Gastrocnemius medialis (tissue), 4 donors: ENCODE measurements at regions not wholly inside any gene's neighbourhood (a gene's known extent, or its start where the extent isn't known, plus 50 kb on each side); places are given as distances from the start of the nearest gene placed in this dataset.

Experiments used
- ATAC-seq, 2 donors: fragments of 150-250 bp; one replicate each; pipeline ENCODE4 v1.9.1; 2016
- DNase-seq, 2 donors: peaks; one replicate each; pipeline ENCODE4 v3.0.0-alpha.2; 2019
- H3K27ac ChIP-seq, 4 donors: fragments of 200-600 bp; sonication (generic); 1 replicate in 1 of 4; 2 replicates in 3 of 4; pipeline ENCODE4 v1.5.1; 2016 to 2018; ENCODE audit warnings: mild to moderate bottlenecking in 2 of 4, moderate library complexity in 1 of 4
- H3K27me3 ChIP-seq, 3 donors: fragments of 200-600 bp; sonication (generic) in 2 of 3; 1 replicate in 1 of 3; 2 replicates in 2 of 3; pipeline versions ENCODE4 v1.5.1 to v1.6.0; 2016 to 2019; ENCODE audit warnings: mild to moderate bottlenecking in 1 of 3, moderate library complexity in 1 of 3
- H3K36me3 ChIP-seq, 2 donors: fragments of 200-600 bp; sonication (generic) in 1 of 2; one replicate each; pipeline ENCODE4 v1.5.1; 2017 to 2018
- H3K4me1 ChIP-seq, 2 donors: fragments of 200-600 bp; sonication (generic) in 1 of 2; one replicate each; pipeline ENCODE4 v1.5.1; 2016 to 2017; ENCODE audit warnings: mild to moderate bottlenecking in 2 of 2
- H3K4me3 ChIP-seq, 4 donors: fragments of 200-600 bp; sonication (generic) in 3 of 4; 1 replicate in 1 of 4; 2 replicates in 3 of 4; pipeline ENCODE4 v1.5.1; 2016 to 2019; ENCODE audit warnings: mild to moderate bottlenecking in 2 of 4
- H3K9me3 ChIP-seq, 3 donors: fragments of 200-600 bp; sonication (generic) in 2 of 3; 1 replicate in 1 of 3; 2 replicates in 2 of 3; pipeline ENCODE4 v1.5.1; 2016 to 2019
- POLR2A ChIP-seq, 2 donors: fragments of 450-650 bp; IDR thresholded peaks; one replicate each; pipeline ENCODE4 v1.6.1; 2017; ENCODE audit warnings: antibody characterized with exemption in 2 of 2, mild to moderate bottlenecking in 2 of 2, moderate library complexity in 2 of 2
- in situ Hi-C, 4 donors: fragments of 200-750 bp; cut with MboI; loops; one replicate each; pipeline versions ENCODE4 v1.15.0 to v1.8.0; 2017; ENCODE audit warnings: low sequenced_read_pairs in 4 of 4
- intact Hi-C: fragments of 100-400 bp; cut with DNase I; formaldehyde crosslinking; loops from one replicate; pipeline ENCODE4 v1.15.1; 2023; ENCODE audit warnings: low total_unique reads
- TF ChIP-seq, protein P1 (sequence below), 5 experiments: fragments of 450-650 bp in 3 of 5; fragments of 200-600 bp in 2 of 5; sonication (generic) in 2 of 5; IDR thresholded peaks in 4 of 5; conservative IDR thresholded peaks in 1 of 5; 1 replicate in 4 of 5; 2 replicates in 1 of 5; pipeline ENCODE4 v1.5.1; 2016 to 2019; ENCODE audit warnings: antibody characterized with exemption in 5 of 5, mild to moderate bottlenecking in 3 of 5, moderate library complexity in 3 of 5

DNA sequence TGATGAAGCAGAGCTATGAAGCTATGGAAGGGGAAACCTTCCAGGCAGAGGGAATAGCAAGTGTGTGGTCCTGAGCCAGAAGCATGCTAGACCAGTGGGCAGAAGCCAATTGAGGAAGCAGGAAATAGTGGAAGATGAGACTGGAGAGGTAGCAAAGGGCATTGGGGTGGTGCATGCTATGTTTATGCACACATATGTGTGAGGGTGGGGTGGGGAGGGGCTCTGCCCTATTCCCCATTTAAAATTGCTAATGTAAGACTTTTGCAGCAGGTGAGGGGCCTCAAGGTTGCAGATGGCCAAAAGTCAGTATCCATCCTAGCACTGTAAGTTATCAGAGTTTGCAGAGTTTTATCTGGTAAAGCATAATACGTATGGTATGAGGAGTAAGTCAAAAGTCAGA lies 626.6 kb upstream of the KIRREL3 start:
- no peak for ATAC-seq
- no peaks in the 10 kb centered on the region for H3K36me3 ChIP-seq
- in situ Hi-C loops (no loop called here), intact Hi-C loops (no loop called here)
- peaks cover 0 to 9% of the 10 kb centered on the region in 2 donors for H3K4me1 ChIP-seq
- TF ChIP-seq POLR2A (IDR thresholded peaks at IDR 0.05), result no peak
- TF ChIP-seq, protein P1, sequence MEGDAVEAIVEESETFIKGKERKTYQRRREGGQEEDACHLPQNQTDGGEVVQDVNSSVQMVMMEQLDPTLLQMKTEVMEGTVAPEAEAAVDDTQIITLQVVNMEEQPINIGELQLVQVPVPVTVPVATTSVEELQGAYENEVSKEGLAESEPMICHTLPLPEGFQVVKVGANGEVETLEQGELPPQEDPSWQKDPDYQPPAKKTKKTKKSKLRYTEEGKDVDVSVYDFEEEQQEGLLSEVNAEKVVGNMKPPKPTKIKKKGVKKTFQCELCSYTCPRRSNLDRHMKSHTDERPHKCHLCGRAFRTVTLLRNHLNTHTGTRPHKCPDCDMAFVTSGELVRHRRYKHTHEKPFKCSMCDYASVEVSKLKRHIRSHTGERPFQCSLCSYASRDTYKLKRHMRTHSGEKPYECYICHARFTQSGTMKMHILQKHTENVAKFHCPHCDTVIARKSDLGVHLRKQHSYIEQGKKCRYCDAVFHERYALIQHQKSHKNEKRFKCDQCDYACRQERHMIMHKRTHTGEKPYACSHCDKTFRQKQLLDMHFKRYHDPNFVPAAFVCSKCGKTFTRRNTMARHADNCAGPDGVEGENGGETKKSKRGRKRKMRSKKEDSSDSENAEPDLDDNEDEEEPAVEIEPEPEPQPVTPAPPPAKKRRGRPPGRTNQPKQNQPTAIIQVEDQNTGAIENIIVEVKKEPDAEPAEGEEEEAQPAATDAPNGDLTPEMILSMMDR (IDR thresholded peaks at IDR 0.05 in 4 of 5, conservative IDR thresholded peaks at IDR 0.05 in 1 of 5), result no peak
- H3K27ac ChIP-seq, result peak overlapping the region in 1 of 4 donors; percentile 81
- H3K4me3 ChIP-seq, result no peak overlapping the region
- no peaks in the 10 kb centered on the region for H3K9me3 ChIP-seq
- no peaks in the 10 kb centered on the region for H3K27me3 ChIP-seq
- no peak for DNase-seq

DNA sequence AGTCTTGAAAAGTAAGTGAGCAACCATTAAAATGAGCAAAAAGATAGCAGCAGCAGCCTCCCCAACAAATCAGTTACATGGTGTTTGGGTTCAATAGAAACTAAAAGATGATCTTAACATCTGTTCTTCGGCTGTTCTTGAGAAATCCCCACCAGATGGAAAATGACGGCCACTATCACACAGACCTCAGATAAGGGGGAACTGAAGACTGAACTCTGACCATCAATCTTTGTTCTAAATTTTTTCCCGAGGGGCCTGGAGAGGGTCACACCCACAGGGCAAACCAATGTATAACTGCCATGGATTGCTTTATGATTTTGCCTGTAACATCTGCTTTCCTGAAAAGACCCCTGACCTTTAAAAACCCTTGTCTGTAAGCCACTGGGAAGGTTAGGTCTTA lies 624.8 kb upstream of the KIRREL3 start:
- H3K27ac ChIP-seq, result no peak overlapping the region
- intact Hi-C loops (no loop called here), in situ Hi-C loops (no loop called here)
- no peaks in the 10 kb centered on the region for H3K36me3 ChIP-seq
- TF ChIP-seq POLR2A (IDR thresholded peaks at IDR 0.05), result no peak
- TF ChIP-seq, protein P1 (IDR thresholded peaks at IDR 0.05 in 4 of 5, conservative IDR thresholded peaks at IDR 0.05 in 1 of 5), result no peak
- peaks cover 0 to 6% of the 10 kb centered on the region in 2 donors for H3K4me1 ChIP-seq
- no peak for ATAC-seq
- no peak for DNase-seq
- H3K9me3 ChIP-seq, result no peaks in the 10 kb centered on the region
- H3K27me3 ChIP-seq, result no peaks in the 10 kb centered on the region
- no peak overlapping the region for H3K4me3 ChIP-seq

DNA sequence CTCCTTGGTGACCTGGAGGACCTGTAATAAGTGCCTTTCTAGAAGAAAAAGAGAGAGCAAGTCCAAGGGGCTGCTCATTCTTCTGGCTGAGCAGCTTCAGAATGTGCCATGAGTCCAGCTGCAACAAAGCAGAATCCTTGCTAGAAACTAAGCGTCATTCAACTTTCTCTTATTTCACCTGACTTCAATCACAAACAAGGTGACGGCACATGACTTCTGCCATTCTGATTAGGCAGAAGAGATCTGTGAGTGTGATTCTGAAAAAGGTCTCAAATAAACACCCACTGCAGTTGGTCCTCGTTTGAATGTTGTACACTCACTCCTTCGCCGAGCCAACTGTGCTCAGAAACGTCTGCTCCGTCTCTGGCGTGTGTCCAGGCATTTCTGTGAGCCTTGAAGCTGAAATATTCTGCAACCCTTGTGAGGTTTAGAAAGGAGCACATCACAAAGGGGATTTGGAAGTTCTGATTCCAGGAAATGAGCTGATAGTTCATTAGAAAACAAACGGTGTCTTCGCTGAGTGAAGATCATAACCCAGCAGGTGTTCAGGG lies 623.8 kb upstream of the KIRREL3 start:
- Histone ChIP-seq H3K27me3 (no peaks in the 10 kb centered on the region), H3K4me3 (no peak overlapping the region), H3K27ac (no peak overlapping the region), H3K36me3 (no peaks in the 10 kb centered on the region), H3K4me1 (peaks cover 0 to 6% of the 10 kb centered on the region in 2 donors), H3K9me3 (no peaks in the 10 kb centered on the region)
- intact Hi-C loops, result no loop called here
- no peak for DNase-seq
- in situ Hi-C loops, result no loop called here
- ATAC-seq, result no peak
- TF ChIP-seq, protein P1 (IDR thresholded peaks at IDR 0.05 in 4 of 5, conservative IDR thresholded peaks at IDR 0.05 in 1 of 5), result no peak
- no peak for TF ChIP-seq POLR2A (IDR thresholded peaks at IDR 0.05)

DNA sequence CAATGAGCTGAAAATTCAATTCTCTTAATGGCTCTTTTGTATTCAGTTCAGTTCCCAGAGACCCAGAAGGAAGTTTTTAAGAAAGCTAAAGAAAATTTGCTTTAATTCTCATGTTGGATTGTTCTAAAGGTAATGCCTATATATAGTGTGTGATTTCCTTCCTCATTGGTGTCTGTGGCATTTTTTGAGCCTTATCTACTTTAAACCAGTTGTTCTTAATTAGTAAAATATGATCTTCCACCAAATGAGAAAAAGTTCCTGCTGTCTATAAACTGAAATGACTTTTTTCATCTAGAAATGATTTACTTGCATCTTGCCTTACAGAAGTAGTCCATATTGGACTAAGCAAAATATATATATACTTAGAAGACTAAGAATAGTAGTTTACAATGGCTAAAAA lies 622.1 kb upstream of the KIRREL3 start:
- ATAC-seq, result no peak
- intact Hi-C loops (no loop called here), in situ Hi-C loops (no loop called here)
- Histone ChIP-seq H3K4me1 (peaks cover 0 to 2% of the 10 kb centered on the region in 2 donors), H3K27ac (no peak overlapping the region), H3K36me3 (no peaks in the 10 kb centered on the region), H3K27me3 (no peaks in the 10 kb centered on the region), H3K4me3 (no peak overlapping the region), H3K9me3 (no peaks in the 10 kb centered on the region)
- no peak for TF ChIP-seq POLR2A (IDR thresholded peaks at IDR 0.05)
- TF ChIP-seq, protein P1 (IDR thresholded peaks at IDR 0.05 in 4 of 5, conservative IDR thresholded peaks at IDR 0.05 in 1 of 5), result no peak
- no peak for DNase-seq

DNA sequence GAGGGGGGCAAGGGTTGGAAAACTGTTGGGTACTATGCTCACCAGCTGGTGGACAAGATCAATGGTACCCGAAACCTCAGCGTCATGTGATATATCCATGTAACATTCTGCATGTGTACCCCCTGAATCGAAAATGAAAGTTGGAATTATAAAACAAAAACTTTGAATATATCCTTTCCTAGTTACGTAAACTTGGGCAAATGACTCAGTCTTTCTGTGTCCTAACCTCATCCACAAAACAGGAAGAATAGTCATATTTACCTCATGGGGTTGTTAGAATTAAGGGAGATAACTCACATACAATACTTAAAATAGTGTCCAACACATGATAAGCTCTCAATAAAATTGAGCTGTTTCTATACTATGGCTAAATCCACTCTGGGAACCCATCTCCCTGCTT lies 620.1 kb upstream of the KIRREL3 start:
- ATAC-seq, result no peak
- H3K4me3 ChIP-seq, result no peak overlapping the region
- no peak overlapping the region for H3K27ac ChIP-seq
- intact Hi-C loops (no loop called here), in situ Hi-C loops (no loop called here)
- no peaks in the 10 kb centered on the region for H3K27me3 ChIP-seq
- no peaks in the 10 kb centered on the region for H3K36me3 ChIP-seq
- no peaks in the 10 kb centered on the region for H3K9me3 ChIP-seq
- DNase-seq, result no peak
- TF ChIP-seq POLR2A (IDR thresholded peaks at IDR 0.05), result no peak
- TF ChIP-seq, protein P1 (IDR thresholded peaks at IDR 0.05 in 4 of 5, conservative IDR thresholded peaks at IDR 0.05 in 1 of 5), result no peak
- no peaks in the 10 kb centered on the region for H3K4me1 ChIP-seq
